NCI-H2081 (cell line): ENCODE measurements at regions not wholly inside any gene's neighbourhood (a gene's known extent, or its start where the extent isn't known, plus 50 kb on each side); places are given as distances from the start of the nearest gene placed in this dataset.
"Not testable (repeated sequence)": the region's sequence is repeated elsewhere in the genome, so short reads cannot be mapped to it uniquely, and the experiment has no call there.

Experiments
- DNase-seq, 2 experiments: peaks; one replicate each; lab custom pipeline; 2025; lab: John Stamatoyannopoulos, UW

DNA sequence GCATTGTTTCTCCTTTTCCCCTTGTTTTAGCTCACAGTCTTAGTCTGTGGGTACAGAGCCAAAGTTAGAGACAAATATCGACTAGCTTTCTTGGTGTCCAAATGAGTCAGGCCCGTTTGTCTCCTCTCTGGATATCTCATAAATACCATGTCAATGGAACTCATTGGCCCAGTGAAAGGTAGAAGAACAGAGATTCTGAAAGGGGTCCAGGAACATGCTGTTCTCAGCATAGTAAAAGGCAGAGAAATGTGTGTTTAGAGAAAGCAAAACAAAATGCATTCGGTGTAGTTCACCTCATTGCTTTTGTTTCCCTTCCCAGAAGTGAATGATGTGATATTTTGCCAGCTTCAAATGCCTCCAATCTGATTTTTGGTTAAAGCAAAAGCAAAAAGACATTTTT lies 238.6 kb upstream of the SLC8A1 start:
- DNase-seq: no peak

DNA sequence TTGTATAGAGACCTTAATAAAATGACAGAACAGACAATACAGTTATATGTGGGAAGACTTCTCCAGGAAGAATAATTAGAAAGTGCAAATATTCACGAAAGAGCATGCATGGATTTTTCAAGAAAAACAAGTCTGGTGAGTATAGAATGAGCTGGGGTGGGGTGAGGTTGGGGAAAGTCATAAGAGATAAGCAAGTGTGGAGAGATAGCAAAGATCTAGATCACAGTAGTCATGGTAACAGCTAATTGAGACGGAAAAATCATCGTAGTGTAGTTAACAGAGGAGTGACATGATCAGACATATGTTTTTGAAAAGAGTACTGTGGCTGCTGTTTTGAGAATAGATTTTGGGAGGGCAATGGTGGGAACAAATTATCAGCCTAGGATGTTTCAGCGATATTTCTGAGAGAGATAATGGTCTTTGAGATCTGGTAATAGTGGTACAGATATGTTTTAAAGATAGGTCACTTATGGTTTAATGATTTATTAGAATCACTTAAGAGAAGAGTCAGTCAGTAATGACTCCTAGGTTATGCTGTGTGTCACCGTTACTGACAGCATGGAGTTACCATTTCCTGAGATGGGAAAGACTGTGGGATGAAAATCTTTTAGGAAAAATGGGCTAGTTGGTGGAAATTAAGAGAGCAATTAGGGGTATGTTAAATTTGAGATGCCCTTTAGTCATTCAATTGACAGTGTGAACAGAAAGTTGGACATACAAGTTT lies 248.5 kb upstream of the SLC8A1 start:
- no peak for DNase-seq

DNA sequence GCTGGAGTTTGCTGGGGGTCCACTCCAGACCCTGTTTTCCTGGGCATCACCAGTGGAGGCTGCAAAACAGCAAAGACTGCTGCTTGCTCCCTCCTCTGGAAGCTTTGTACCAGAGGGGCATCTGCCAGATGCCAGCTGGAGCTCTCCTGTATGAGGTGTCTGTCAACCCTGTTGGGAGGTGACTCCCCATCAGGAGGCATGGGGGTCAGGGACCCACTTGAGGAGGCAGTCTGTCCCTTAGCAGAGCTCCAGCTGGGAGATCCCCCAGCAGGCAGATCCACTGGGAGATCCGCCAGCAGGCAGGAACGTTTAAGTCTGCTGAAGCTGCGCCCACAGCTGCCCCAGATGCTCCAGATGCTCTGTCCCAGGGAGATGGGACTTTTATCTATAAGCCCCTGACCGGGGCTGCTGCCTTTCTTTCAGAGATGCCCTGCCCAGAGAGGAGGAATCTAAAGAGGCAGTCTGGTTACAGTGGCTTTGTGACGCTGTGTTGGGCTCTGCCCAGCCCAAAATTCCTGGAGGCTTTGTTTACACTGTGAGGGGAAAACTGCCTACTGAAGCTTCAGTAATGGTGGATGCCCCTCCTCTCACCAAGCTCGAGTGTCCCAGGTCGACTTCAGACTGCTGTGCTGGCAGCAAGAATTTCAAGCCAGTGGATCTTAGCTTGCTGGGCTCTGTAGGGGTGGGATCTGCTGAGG lies 260.5 kb upstream of the SLC8A1 start:
- not testable (repeated sequence) for DNase-seq

DNA sequence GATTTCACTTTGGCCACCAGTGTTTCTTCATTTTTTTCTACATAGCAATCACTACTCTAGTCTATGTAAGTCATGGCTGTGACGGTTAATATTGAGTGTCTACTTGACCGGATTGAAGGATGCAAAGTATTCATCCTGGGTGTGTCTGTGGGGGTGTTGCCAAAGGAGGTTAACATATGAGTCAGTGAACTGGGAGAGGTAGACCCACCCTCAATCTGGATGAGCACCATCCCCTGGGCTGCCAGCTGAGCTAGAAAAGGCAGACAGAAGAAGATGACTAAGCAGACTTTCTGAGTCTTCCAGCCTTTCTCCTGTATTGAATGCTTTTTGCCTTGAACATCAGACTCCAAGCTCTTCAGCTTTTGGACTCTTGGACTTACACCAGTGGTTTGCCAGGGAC lies 265.0 kb upstream of the SLC8A1 start:
- DNase-seq: no peak

DNA sequence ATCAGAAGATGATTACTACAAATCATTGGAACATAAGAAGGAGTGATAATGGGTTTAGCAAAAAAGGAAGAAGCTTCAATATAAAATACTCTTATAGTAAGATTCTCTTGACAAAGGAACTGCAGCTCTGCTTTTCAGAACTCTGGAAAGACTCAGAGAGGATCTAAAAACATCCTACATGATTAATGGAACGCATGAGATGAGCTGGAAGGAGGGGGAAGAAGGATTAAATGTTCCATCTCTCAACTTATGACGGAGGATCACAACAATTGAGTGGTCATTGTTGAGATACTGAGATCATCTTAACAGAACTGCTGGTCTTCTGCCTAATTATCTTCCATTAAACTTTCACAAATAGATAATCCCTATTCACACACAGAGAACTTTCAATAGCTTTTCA lies 267.5 kb upstream of the SLC8A1 start:
- DNase-seq: no peak

DNA sequence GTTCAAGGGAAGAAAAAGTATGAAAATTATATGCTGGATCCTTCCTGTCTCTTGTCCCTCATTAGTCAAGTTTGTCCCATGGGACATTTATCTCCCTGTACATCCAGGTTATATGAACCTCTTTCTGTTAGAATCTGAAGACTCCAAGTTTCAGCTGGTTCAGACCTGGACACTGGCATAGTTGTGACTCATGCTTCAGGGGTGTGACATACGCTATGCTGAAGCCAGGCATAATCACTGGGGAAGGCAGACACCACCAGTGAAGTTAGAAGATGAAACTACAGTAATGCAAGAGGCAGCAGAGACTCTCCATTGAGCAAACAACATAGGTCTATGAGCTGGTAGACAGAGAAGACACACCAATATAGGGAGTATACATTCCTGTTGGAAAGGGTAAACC lies 269.7 kb upstream of the SLC8A1 start:
- DNase-seq: no peak

DNA sequence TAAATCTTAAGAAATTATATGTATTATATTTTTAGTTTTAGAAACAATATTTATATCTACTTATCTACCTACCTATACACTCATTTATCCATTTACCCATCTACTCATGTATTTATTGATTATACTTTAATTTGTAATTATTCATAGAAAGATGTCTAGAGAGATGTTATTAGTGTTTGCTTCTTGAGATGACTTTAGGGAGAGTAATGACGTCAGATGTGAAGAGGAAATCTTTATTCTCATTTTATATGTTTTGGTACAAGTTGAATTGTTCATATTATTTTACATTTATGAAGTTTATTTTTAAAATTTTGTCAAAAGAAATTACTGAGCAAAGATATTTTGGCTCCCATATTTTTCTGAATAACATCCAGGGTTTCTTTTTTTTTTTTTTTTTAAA lies 271.3 kb upstream of the SLC8A1 start:
- no peak for DNase-seq

DNA sequence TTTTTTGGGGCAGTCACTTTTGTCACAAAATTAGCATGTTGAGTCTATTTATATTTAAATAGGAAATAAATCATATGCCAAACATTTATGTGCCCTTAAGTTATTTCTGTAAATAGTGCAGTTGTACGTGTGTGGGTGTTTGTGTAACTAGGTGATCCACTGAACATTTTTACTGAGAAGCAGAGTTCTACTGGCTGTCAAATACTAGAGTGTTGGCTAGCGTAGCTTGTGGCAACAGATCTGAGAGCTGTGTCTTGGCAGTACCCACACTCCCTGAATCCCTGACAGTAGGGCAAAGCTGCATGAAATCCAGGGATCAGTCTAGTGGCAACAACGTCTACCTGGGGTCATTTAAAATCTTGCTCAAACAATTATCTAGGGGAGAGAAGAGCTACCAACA lies 273.1 kb upstream of the SLC8A1 start:
- no peak for DNase-seq

DNA sequence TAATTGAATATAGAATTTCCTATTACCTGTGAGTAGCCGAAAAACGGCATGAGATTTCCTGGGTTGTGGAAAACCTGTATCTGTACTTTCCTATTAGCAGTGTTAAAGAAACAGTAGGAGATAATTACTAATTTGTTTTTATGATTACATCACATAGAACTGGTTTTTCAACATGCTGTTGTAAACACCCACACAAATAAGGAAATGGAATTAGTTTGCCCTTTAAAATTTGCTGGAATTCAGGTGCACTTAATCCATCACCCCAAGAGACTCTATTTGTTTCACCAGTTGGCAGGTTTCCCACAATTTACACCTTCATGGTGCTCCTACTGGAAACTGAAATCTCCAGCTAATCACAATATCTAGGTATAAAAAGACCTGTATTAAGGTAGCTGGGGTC lies 274.1 kb upstream of the SLC8A1 start:
- peak in 1 of 2 experiments; percentile 9 for DNase-seq

DNA sequence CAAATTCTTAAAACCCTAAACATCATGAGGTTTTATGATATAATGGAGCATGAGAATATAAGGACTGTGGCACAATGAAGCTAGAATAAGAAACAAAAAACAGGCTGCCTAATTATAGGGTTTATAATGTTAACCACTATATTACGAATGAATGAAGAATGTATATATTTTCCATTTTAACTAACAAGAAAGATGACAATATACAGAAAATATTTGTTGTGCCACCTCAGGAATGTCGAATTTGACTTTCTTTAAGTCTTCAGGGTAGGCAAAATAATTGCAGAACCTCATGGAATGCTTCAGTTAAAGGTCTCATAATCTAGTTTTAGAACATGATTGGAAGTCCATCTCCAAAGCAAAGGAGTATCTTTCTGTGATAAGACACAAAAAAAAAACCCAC lies 282.9 kb upstream of the SLC8A1 start:
- no peak for DNase-seq

DNA sequence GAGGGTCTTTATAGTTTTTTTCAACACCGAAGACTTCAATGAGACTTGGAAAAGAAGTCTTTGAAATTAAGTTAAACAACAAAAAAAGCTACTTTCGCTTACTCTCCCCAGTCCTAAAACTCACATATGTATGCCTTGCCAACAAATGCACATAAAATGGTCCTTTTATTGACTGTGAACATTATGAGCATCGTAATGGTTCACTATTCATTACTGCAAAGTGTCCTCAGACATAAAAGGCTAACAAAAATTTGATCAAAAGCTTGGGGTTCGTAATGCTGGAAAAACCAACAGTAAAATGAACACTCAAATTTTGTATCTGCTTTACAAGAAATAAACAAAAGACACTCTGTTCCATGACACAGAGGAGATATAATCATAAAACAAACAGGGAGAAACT lies 285.3 kb upstream of the SLC8A1 start:
- DNase-seq: no peak

DNA sequence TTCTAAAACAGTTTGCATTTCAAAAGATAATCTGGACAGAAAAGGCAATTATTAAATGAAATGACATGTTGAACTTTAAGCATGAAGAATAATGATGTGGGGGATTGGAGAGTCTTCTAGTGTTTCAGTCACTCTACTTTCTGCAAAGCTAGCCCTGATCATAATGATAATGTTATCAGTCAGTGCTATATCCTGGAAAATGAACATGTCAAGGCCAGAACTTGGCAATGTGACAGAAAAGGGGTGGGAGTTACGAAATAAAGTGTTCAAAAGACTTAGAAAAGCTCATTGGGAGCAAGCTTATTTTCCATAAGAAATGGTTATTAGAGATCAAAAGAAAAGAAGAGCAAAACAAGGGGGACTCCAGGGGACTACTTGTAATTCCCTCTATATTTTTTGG lies 288.5 kb upstream of the SLC8A1 start:
- no peak for DNase-seq

DNA sequence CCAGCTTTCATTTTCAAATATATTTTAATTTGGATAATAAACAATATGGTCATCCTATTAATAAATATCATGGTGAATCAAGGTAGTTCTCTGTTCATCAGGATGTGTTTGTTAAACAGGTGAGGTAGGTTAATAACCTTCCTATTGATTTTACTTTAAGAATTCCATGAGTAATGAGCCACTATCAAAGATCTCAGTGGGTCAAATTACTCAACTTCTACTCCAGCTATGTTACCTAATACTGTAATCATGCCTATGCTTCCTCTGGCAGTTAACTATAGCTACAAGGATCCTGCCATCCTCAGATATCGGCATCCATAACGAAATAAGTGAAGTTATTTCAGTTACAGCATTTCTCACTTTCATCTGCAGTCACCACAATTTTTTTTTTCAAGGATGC lies 289.6 kb upstream of the SLC8A1 start:
- no peak for DNase-seq

DNA sequence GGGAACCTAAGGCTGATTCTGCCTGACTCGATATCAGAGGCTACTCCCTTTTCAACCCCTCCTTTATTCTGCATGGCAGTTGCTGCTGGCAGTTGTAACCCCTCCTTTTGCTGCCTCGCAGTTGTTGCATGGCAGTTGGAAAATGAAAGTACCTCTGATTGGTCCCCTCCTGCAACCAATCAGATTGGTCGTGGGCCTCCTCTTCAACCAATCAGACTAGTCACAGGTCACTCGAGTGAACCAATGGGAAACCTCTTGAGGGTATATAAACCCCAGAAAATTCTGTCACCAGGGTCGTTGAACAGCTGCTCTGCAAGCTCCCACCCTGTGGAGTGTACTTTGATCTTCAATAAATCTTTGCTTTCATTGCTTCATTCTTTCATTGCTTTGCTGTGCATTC lies 294.3 kb upstream of the SLC8A1 start:
- DNase-seq: no peak

DNA sequence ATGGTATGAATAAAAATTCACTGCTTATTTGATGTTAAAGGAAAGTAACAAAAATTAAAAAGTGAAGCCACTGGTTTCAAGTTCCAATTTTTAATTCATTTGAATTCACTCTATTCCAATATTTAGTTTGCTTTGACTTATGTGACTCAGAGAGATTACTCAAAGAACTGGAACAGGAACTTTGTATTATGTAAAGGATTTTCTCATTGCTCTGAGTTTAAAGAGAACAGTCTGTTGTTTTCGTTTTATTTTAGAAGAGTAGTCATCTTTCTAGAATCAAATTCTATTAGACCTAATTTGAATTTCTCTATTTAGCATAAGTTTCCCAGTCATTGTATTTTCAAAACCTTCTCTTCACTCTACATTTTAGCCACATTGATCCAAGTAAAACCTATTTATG lies 300.1 kb upstream of the SLC8A1 start:
- no peak for DNase-seq

DNA sequence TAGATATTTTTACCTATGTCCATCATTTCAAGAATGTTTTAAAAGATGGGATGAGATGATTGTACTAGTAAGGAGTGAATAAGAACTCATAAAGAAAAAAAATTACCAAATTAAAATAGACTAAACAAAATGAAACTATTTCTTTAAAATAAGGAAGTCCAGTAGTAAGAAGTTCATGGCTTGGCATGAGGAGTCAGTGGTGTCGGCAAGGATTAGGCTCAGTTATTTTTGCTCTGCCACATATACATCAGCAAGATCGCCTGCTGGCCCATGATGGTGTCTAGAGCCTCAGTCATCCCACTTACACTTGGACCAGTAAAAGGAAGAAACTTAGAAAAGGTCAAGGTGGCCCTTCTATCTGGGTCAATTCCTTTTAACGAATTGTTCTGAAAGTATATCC lies 300.9 kb upstream of the SLC8A1 start:
- no peak for DNase-seq

DNA sequence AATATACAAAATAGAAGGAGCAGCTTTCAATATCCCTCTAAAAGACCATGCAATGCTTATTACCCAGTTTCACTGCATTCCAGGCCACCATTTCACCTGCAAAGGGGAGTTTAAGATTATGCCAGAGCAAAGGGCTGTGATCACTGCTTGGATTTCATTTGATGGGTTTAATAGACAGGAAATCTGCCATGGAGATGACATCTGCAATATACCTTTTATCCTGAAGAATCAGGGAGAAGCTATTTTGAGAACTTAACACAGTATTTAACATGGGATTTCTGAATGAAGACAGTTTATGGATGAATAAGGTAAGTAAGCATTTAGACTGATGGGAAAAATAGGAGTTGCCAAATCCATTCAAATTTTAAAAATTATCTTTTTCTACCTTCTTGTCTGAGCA lies 303.0 kb upstream of the SLC8A1 start:
- no peak for DNase-seq

DNA sequence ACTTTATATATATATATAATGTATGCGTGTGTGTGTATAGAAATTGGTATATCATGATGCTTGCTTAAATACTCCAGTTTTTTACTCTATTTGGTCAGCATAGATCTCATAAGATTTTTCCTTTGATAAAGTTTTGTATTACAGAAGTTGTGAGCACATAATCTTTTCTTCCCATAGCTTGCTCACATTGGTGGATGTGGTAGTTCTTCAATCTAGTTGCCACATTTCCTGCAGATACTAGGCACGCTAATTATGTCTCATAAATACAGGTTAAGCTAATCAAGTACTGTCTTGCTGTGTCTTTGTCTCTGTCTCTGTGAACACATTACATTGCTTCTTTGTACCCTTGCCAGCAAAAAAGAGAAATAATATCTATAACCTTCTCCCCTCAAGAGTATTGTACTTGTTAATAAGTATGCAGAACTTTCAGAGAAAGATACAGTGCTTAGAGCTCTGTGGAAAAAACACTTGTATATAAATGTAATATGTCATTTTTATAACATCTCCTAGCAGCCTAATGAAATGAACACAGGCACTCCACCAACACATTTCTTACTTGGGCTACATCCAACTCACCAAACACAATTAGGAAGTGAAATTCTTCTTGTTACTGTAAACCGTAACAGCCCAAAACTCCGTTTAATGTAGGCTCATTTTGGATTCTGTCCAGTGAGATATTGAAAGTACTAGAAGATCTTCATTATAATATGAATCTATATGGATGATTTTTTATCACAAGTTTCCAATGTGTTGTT lies 306.7 kb upstream of the SLC8A1 start:
- DNase-seq: peak in 1 of 2 experiments; percentile 53

DNA sequence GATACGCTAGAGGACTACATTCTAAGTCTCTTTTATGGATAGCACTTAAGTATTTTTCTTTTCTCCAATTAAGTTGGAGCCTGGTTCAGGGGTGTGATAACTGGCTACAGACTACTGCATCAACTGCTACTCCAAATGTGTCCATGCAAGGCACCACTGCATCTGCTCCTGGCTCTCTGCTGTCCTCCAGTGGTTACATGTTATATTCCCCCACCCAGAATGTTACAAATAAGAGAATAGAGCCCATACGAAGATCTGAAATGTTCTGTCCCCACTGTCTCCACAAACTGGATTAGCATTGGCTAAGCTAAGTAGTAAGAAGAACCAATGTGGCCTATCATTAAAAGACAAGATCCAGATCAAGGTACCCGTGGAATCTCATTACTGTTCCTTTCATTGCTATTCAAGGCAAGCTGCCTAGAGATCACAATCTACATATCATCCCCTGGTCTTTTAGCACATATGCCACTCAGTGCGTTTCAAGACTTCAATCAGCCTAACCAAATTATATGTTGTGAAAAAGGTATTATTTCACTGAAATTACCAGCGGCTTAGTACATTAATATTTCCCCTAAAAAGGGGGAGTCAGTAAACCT lies 308.3 kb upstream of the SLC8A1 start:
- DNase-seq: peak; percentile 65 to 75

DNA sequence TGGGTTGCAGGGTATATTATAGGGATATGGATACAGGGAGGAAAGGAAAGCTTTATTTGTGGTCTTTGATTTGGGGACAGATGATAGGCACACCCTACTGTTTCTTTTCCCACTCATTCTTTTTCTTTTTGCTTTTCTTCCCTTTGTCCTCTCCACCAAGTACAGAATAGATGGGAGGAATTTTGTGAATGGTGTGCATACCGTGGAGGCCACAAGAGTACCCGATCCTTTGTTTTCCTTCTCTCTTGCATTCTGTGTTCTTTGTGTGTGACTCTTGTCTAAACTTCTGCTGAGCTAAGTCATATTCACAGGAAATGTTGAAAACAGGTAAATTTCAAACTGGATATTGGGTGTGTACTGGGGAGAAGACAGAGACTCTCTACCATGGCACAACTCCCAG lies 321.4 kb upstream of the SLC8A1 start:
- DNase-seq: no peak

DNA sequence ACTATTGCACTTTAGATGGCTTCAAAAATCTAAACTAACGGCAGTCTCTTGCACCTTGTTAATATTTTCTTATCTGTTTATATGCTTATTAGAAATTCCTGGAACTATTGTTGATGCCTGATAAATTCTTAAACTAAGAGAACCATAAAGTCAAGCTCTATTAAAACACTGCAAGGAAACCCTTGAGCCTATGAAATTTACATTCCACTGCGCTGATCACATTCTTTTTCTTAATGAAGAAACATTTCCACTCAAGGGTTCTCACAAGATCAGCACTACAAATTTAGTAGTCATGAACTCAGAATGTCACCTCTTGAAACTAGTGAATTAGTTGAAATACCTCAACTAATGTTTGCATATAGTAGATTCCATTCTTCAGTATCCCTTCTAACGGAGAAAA lies 331.8 kb upstream of the SLC8A1 start:
- DNase-seq: no peak

DNA sequence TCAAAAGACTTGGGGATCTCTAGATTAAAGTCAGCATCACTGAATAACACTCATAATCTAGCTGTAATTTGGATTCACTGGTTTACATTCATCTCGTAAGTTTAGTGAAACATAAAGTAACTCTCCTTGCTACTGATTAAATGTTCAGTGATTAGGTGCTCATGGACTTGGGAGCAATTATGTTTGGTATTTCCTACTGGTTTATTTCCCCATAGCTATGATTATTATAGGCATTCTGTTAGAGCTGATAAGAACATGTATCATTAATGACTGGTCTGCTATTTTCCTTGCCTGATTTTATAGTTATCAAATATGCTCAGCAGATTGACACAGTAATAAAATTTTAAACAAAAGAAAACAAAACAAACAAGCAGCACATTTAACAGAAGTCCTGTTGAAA lies 334.7 kb upstream of the SLC8A1 start:
- no peak for DNase-seq

DNA sequence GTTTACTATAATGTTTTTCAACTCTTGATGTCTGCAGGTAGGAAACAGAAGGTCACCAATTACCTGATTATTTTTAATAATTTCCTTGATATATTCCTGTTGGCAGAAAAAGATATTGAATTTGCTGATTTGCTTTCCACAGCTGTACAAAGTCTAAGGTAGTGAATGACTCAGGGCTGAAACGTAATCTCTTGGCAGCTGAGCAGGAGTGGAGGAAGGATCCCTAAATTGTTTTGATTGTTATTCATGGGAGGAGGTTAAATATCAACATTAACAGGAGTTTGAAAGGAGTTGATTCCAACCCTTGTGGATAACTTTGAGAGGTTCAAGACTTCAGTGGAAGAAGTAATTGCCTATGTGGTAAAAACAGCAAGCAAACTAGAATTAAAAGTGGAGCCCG lies 345.2 kb upstream of the SLC8A1 start:
- peak in 1 of 2 experiments; percentile 47 for DNase-seq
